ENCODE measurements at regions not wholly inside any gene's neighbourhood (a gene's known extent, or its start where the extent isn't known, plus 50 kb on each side); places are given as distances from the start of the nearest gene placed in this dataset.

GRCh38 chr15:93231261-93231925 is 142.4 kb upstream of the RGMA start:
- H3K27ac ChIP-seq, result no peak overlapping the region
- TF ChIP-seq CTCF (conservative IDR thresholded peaks at IDR 0.05), result no peak
- no peak for TF ChIP-seq ZFX (IDR thresholded peaks at IDR 0.05)

GRCh38 chr15:93228546-93228945 is 139.5 kb upstream of the RGMA start:
- TF ChIP-seq ZFX (IDR thresholded peaks at IDR 0.05) (no peak), CTCF (conservative IDR thresholded peaks at IDR 0.05) (no peak)

GRCh38 chr15:93223803-93224202 is 134.8 kb upstream of the RGMA start:
- TF ChIP-seq CTCF (conservative IDR thresholded peaks at IDR 0.05), result no peak
- no peak for TF ChIP-seq ZFX (IDR thresholded peaks at IDR 0.05)
- H3K27ac ChIP-seq, result no peak overlapping the region

More at GRCh38 chr15:93228546-93228945, 139.5 kb upstream of the RGMA start:
- no peak overlapping the region for H3K27ac ChIP-seq

- H3K27ac ChIP-seq, result no peak overlapping the region
- TF ChIP-seq ZFX (IDR thresholded peaks at IDR 0.05) (no peak), CTCF (conservative IDR thresholded peaks at IDR 0.05) (no peak; the same call in 1 of the 2 replicates)
These were observed 132.7 kb upstream of the RGMA start for GRCh38 chr15:93221759-93222158.

GRCh38 chr15:93219859-93220420 is 130.9 kb upstream of the RGMA start:
- H3K27ac ChIP-seq, result no peak overlapping the region
- TF ChIP-seq CTCF (conservative IDR thresholded peaks at IDR 0.05), result no peak
- no peak for TF ChIP-seq ZFX (IDR thresholded peaks at IDR 0.05)

- no peak overlapping the region for H3K27ac ChIP-seq
- no peak for TF ChIP-seq ZFX (IDR thresholded peaks at IDR 0.05)
- no peak for TF ChIP-seq CTCF (conservative IDR thresholded peaks at IDR 0.05)
These were observed 128.3 kb upstream of the RGMA start for GRCh38 chr15:93217343-93217742.

- H3K27ac ChIP-seq, result no peak overlapping the region
- TF ChIP-seq CTCF (conservative IDR thresholded peaks at IDR 0.05) (no peak), ZFX (IDR thresholded peaks at IDR 0.05) (no peak)
These were observed 125.1 kb upstream of the RGMA start for GRCh38 chr15:93214106-93214505.

Measured in C4-2B (cell line).